Fibroblast of lung (primary cell): ENCODE measurements at regions not wholly inside any gene's neighbourhood (a gene's known extent, or its start where the extent isn't known, plus 50 kb on each side); places are given as distances from the start of the nearest gene placed in this dataset.
"Not testable (repeated sequence)": the region's sequence is repeated elsewhere in the genome, so short reads cannot be mapped to it uniquely, and the experiment has no call there.

ENCODE experiments used
- EZH2 ChIP-seq: IDR thresholded peaks from 2 replicates; pipeline ENCODE4 v1.5.1; 2012; ENCODE audit warnings: low read length, control low read depth, mild to moderate bottlenecking; ENCODE audit errors: missing control alignments
- TF ChIP-seq, protein P1 (sequence below), 2 donors: IDR thresholded peaks in 1 of 2; conservative IDR thresholded peaks in 1 of 2; 1 replicate in 1 of 2; 2 replicates in 1 of 2; pipeline ENCODE4 v1.5.1; 2011 to 2012; ENCODE audit warnings: low read length in 2 of 2, control low read depth in 1 of 2, inconsistent platforms in 1 of 2, low read depth in 1 of 2, mild to moderate bottlenecking in 1 of 2

GRCh38 chr6:57946084-57946768, 628.8 kb downstream of the PRIM2 start:
- TF ChIP-seq, protein P1, sequence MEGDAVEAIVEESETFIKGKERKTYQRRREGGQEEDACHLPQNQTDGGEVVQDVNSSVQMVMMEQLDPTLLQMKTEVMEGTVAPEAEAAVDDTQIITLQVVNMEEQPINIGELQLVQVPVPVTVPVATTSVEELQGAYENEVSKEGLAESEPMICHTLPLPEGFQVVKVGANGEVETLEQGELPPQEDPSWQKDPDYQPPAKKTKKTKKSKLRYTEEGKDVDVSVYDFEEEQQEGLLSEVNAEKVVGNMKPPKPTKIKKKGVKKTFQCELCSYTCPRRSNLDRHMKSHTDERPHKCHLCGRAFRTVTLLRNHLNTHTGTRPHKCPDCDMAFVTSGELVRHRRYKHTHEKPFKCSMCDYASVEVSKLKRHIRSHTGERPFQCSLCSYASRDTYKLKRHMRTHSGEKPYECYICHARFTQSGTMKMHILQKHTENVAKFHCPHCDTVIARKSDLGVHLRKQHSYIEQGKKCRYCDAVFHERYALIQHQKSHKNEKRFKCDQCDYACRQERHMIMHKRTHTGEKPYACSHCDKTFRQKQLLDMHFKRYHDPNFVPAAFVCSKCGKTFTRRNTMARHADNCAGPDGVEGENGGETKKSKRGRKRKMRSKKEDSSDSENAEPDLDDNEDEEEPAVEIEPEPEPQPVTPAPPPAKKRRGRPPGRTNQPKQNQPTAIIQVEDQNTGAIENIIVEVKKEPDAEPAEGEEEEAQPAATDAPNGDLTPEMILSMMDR (conservative IDR thresholded peaks at IDR 0.05 in 1 of 2, IDR thresholded peaks at IDR 0.05 in 1 of 2; ENCODE audit: low read depth in 1 of 2, low read length in 2 of 2): not testable (repeated sequence)
- TF ChIP-seq EZH2: not testable (repeated sequence)
